Osteoblast (primary cell): ENCODE measurements at regions not wholly inside any gene's neighbourhood (a gene's known extent, or its start where the extent isn't known, plus 50 kb on each side); places are given as distances from the start of the nearest gene placed in this dataset.

Experiments
- DNase-seq: peaks from one replicate; pipeline ENCODE4 v3.0.0; 2011; ENCODE audit warnings: low spot score, mixed read lengths; ENCODE audit not compliant: insufficient read length; ENCODE audit errors: missing footprints
- H2AFZ ChIP-seq: 2 replicates; pipeline ENCODE4 v1.6.0; 2011; ENCODE audit warnings: mild to moderate bottlenecking, low read length
- H3K27ac ChIP-seq: 2 replicates; pipeline ENCODE4 v1.5.1; 2011; ENCODE audit warnings: mild to moderate bottlenecking, low read depth, low read length, moderate library complexity
- H3K27me3 ChIP-seq: 2 replicates; pipeline ENCODE4 v1.6.0; 2012; ENCODE audit warnings: mild to moderate bottlenecking, control low read depth, inconsistent platforms, low read length, moderate library complexity; ENCODE audit not compliant: insufficient read depth
- H3K36me3 ChIP-seq: 2 replicates; pipeline ENCODE4 v1.5.1; 2011; ENCODE audit warnings: mild to moderate bottlenecking, low read length, control low read depth, moderate library complexity; ENCODE audit not compliant: insufficient read depth
- H3K4me1 ChIP-seq: 2 replicates; pipeline ENCODE4 v1.5.1; 2011; ENCODE audit warnings: mild to moderate bottlenecking, low read length, control low read depth, moderate library complexity; ENCODE audit not compliant: insufficient read depth
- H3K4me2 ChIP-seq: 2 replicates; pipeline ENCODE4 v1.6.0; 2011; ENCODE audit warnings: mild to moderate bottlenecking, low read length; ENCODE audit not compliant: insufficient read depth
- H3K4me3 ChIP-seq: fragments of 200-600 bp; sonication (generic); 3 replicates; pipeline ENCODE4 v1.5.1; 2012; ENCODE audit warnings: mild to moderate bottlenecking, low read length, inconsistent platforms; ENCODE audit not compliant: insufficient read depth
- H3K79me2 ChIP-seq: 2 replicates; pipeline ENCODE4 v1.6.0; 2012; ENCODE audit warnings: mild to moderate bottlenecking, low read length, control low read depth, inconsistent platforms; ENCODE audit not compliant: insufficient read depth
- H3K9me3 ChIP-seq: 2 replicates; pipeline ENCODE4 v1.5.1; 2011; ENCODE audit warnings: low read depth, low read length, control low read depth
- H4K20me1 ChIP-seq: 2 replicates; pipeline ENCODE4 v1.6.0; 2012; ENCODE audit warnings: mild to moderate bottlenecking, low read length, control low read depth; ENCODE audit not compliant: insufficient read depth
- TF ChIP-seq, protein P1 (sequence below): IDR thresholded peaks from 2 replicates; pipeline ENCODE4 v1.5.1; 2011; ENCODE audit warnings: mild to moderate bottlenecking, low read depth, low read length, moderate library complexity; ENCODE audit errors: extremely low read depth

DNA sequence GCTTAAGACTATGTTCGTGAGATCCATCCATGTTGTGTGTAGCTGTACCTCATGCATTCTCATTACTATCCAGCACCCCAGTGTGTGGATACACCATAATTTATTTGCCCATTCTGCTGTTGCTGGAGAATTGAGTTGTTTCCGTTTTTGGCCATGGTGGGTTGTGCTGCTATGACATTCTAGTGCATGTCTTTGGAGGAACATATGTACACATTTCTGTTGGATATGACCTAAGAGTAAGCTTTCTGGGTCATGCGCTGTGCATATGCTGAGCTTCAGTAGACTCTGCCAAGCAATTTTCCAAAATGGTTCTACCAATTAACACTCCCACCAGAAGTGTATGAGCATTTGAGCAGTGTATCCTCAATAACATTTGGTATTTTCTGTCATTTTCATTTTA, 316.6 kb downstream of the MIAT start:
- Histone ChIP-seq H2AFZ (no peak overlapping the region), H3K9me3 (no peaks in the 10 kb centered on the region), H3K27me3 (peaks cover 12% of the 10 kb centered on the region), H3K27ac (no peak overlapping the region), H3K4me3 (no peak overlapping the region), H3K79me2 (no peaks in the 10 kb centered on the region), H4K20me1 (no peaks in the 10 kb centered on the region), H3K4me2 (no peak overlapping the region), H3K4me1 (no peaks in the 10 kb centered on the region), H3K36me3 (no peaks in the 10 kb centered on the region)
- DNase-seq, result no peak
- TF ChIP-seq, protein P1, sequence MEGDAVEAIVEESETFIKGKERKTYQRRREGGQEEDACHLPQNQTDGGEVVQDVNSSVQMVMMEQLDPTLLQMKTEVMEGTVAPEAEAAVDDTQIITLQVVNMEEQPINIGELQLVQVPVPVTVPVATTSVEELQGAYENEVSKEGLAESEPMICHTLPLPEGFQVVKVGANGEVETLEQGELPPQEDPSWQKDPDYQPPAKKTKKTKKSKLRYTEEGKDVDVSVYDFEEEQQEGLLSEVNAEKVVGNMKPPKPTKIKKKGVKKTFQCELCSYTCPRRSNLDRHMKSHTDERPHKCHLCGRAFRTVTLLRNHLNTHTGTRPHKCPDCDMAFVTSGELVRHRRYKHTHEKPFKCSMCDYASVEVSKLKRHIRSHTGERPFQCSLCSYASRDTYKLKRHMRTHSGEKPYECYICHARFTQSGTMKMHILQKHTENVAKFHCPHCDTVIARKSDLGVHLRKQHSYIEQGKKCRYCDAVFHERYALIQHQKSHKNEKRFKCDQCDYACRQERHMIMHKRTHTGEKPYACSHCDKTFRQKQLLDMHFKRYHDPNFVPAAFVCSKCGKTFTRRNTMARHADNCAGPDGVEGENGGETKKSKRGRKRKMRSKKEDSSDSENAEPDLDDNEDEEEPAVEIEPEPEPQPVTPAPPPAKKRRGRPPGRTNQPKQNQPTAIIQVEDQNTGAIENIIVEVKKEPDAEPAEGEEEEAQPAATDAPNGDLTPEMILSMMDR, result no peak

DNA sequence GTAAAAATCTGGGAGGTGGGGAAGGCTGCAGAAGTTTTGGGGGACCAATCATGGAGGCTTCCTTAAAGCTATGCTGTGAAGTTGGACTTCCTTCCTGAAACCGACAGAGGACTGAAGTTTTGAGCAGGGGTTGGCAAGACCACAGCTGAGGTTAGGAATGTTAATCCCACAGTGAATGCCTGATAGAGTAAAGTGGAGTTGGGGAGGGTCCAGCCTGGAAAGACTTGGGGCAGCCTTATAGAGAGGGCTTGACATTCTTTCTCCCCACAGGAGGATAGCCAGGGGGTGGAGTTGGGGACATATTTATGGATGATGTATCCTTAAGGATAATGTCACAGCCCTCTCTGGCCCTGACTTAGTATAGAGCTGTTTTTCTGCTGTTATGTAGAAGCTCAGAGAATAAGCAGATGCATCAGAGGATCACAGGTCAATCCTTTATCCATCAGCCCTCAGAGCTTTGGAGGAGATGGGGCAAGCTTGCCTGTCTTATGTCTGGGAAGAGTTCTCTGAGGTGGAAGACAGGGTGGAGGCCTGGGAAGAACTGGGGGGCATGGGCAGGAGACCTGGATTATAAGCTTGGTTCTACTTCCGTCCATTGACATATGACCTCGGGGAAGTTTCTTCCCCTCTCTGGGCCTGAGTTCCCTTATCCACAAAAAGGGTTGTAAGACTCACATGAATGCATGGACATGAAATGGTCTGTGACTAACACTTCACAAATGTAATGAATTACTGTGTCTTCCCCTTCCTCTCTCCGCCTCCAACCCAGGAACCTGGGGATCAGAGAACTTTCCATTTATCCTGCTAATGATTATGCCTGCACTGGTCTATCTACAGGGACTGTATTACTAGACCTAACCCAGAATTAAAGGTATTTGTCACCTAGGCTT, 317.8 kb downstream of the MIAT start:
- Histone ChIP-seq H3K9me3 (no peaks in the 10 kb centered on the region), H3K4me1 (no peaks in the 10 kb centered on the region), H3K27me3 (peaks cover 12% of the 10 kb centered on the region), H3K4me2 (no peak overlapping the region), H3K27ac (no peak overlapping the region), H2AFZ (no peak overlapping the region), H3K4me3 (no peak overlapping the region), H3K36me3 (no peaks in the 10 kb centered on the region), H4K20me1 (no peaks in the 10 kb centered on the region), H3K79me2 (no peaks in the 10 kb centered on the region)
- no peak for DNase-seq
- TF ChIP-seq, protein P1, result no peak

DNA sequence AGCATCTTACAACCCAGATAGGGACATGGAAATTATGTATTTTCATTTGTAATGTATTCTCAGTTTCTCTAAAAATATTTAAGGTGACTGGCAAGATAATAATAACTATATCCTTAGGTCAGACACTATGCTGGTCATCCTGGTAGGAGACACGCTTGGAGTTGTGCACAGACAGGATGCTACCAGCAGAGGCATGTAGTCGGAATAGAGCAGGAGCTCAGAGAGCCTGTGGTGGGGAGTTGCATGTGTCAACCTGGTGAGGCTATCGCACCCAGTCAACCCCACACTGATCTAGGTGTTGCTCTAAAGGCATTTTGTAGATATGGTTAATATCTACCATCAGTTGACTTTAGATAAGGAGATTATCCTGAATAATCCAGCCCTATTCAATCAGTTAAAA, 318.5 kb downstream of the MIAT start:
- H3K4me3 ChIP-seq, result no peak overlapping the region
- H3K27me3 ChIP-seq, result peaks cover 12% of the 10 kb centered on the region
- H3K27ac ChIP-seq, result no peak overlapping the region
- H3K4me2 ChIP-seq, result no peak overlapping the region
- no peak overlapping the region for H2AFZ ChIP-seq
- no peaks in the 10 kb centered on the region for H3K36me3 ChIP-seq
- DNase-seq, result no peak
- no peaks in the 10 kb centered on the region for H3K4me1 ChIP-seq
- no peaks in the 10 kb centered on the region for H4K20me1 ChIP-seq
- TF ChIP-seq, protein P1, result no peak
- no peaks in the 10 kb centered on the region for H3K9me3 ChIP-seq
- H3K79me2 ChIP-seq, result no peaks in the 10 kb centered on the region

DNA sequence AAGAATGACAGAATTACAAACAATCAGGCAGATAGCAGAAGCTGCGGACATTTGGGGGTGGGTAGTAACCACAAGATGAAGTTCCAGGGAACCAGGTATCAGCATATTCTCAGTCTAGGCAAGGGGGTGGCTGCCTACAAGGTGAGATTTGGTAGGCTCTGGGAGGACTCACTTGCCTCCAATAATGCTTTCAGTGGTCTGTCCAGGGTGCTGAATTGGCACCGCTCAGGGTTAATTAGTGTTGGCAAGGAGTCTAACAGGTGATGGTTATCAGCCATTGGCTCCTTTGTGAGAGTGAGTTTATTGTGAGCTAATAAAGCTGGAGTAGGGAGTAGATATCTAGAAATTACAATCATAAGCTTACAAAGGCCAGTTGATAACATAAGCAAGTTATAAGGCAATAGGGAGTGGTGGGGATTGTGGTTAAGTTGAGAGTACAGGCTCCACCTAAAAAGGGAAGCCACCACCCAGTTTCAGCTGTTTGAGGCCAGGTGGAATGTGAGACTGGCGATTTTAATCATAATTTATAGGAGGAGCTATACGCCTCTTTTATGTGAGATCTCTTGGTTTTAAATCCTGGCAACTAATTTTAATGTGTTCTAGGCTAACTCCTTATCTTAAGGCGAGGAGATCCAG, 320.5 kb downstream of the MIAT start:
- Histone ChIP-seq H3K4me3 (no peak overlapping the region), H2AFZ (no peak overlapping the region), H3K4me2 (no peak overlapping the region), H3K4me1 (no peaks in the 10 kb centered on the region), H3K9me3 (no peaks in the 10 kb centered on the region), H4K20me1 (no peaks in the 10 kb centered on the region), H3K79me2 (no peaks in the 10 kb centered on the region), H3K27ac (no peak overlapping the region), H3K27me3 (peaks cover 12% of the 10 kb centered on the region), H3K36me3 (no peaks in the 10 kb centered on the region)
- TF ChIP-seq, protein P1, result no peak
- no peak for DNase-seq
